GM21723 (cell line): ENCODE measurements at regions not wholly inside any gene's neighbourhood (a gene's known extent, or its start where the extent isn't known, plus 50 kb on each side); places are given as distances from the start of the nearest gene placed in this dataset.

ENCODE experiments used
- ATAC-seq: cut with Tn5 transposase; IDR thresholded peaks from one replicate; pipeline ENCODE4 v1.9.1; 2021; ENCODE audit warnings: mild to moderate bottlenecking, moderate library complexity; ENCODE audit not compliant: unreplicated experiment

DNA sequence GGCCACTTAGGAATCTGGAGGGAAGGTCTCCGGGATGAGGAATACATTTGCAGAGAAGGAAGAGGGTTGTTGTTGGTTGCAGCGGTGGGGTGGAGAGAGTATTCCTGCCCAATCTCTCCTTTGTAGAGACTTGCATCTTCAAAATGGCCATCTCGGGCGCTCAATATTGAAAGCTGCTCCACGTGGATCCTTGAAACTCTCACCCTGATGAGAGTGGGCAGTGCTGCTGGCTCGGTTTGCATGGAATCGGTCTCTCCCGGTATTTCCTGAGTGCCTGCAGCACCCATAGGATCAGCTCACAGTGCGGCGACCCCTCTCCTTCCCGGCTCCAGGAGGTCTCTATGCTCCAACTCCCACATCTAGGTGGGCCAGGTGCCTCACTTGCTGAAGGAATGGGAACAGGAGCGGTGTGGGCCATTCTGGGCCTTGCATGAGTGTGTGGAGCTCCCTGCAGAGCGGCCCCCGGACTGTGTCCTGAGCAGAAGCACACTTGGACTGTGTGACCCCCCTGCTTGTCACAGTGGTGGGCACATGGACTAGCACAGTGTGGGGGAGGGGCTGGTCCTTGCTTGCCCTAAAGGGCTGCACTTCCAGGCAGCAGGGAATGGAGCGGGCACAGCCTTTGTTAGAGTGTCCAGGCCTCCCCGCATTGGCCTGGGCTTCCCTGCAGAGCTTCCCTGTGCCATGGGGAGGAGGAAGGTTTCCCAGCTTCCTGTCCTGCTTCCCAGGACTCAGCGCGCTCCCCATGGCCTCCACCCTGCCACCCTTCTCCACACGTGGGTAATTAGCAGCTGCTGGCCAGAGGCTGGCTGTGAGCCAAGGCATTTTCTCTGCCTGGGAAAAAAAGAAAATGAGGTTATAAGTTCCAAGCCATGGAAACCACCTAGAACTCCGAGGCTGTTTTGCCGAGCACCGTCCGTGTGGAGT lies 139.3 kb downstream of the IRF8 start:
- no peak for ATAC-seq

DNA sequence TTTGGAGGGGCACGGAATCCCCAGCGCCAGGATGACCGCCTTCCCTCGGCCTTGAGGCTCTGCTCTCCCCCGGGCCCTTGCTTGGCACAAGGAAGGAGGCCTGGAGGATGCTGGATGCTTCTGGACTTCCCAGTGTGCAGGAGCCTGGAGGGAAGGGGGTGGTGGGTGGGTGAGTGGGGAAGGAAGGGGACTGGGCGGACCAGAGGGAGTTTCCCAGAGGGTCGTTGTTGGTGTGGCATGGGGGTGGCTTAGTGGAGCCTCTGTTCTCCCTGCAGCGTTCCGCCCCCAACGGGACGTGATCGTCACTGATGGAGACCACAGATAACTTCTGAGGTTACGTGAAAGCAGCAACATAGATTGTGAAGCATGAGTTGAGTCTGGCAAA lies 140.0 kb downstream of the IRF8 start:
- ATAC-seq, result no peak

DNA sequence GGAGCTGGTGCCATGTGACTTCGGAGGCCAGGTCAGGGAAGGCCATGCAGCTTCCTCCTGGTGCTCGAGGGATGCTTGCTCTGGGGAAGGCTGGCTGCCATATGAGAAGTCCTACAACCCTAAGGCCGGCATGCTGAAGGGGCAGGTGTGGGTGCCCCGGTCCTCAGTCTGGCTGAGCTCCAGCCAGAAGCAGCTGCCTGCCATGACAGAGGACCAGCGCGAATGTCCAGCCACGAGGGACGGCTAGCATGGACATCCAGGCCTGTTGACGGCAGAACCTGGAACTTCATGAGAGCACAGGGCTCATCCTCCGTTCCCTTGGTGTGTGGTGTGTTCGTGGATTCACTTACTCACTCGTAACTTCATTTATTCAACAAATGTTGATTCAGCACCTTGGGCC lies 140.6 kb downstream of the IRF8 start:
- no peak for ATAC-seq

DNA sequence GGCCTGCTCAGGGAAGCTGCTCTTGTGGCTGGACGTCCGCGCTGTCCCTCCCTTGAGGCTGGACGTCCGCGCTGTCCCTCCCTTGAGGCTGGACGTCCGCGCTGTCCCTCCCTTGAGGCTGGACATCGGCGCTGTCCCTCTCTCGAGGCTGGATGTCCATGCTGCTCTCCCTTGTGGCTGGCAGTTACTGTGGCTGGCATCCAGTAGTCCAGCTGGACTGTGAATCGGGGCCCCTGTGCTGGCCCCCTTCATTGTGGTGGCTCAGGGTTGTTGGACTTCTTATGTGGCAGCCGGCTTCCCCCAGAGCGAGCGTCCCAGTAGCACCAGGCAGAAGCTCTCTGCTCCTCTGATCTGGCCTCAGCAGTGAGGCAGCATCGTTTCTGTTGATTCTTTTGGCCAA lies 141.5 kb downstream of the IRF8 start:
- ATAC-seq, result no peak

- ATAC-seq, result no peak
Observed at GRCh38 chr16:86041215-86041614, 142.3 kb downstream of the IRF8 start.

GRCh38 chr16:86041807-86042206 lies 142.8 kb downstream of the IRF8 start:
- ATAC-seq, result no peak

DNA sequence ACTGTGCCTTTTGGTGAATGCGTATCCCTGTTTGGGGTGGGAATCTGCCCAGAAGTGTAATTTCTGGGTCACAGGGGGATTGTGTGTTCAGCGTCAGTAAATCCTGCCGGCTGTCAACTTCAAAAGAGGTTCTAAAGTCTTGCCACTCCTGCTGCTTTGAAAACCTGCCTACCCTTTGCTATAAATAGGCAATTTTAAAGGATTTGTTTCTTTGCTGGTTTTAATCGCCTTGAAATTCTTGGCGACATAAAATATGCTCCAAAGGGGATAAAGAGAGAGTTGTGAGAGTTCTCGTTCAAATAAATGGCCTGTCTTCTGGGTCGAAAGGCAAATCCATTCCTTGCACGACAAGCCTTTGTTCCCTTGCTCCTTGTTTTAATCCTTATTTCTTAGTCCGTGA lies 143.4 kb downstream of the IRF8 start:
- ATAC-seq, result no peak

GRCh38 chr16:86042996-86043725 lies 144.2 kb downstream of the IRF8 start:
- no peak for ATAC-seq

GRCh38 chr16:86044241-86044671 lies 145.3 kb downstream of the IRF8 start:
- ATAC-seq, result no peak

- ATAC-seq, result no peak
Observed at GRCh38 chr16:86044881-86045590, 146.1 kb downstream of the IRF8 start.

- no peak for ATAC-seq
Observed at GRCh38 chr16:86045591-86045971, 146.6 kb downstream of the IRF8 start.

GRCh38 chr16:86046026-86046425 lies 147.1 kb downstream of the IRF8 start:
- ATAC-seq, result no peak

DNA sequence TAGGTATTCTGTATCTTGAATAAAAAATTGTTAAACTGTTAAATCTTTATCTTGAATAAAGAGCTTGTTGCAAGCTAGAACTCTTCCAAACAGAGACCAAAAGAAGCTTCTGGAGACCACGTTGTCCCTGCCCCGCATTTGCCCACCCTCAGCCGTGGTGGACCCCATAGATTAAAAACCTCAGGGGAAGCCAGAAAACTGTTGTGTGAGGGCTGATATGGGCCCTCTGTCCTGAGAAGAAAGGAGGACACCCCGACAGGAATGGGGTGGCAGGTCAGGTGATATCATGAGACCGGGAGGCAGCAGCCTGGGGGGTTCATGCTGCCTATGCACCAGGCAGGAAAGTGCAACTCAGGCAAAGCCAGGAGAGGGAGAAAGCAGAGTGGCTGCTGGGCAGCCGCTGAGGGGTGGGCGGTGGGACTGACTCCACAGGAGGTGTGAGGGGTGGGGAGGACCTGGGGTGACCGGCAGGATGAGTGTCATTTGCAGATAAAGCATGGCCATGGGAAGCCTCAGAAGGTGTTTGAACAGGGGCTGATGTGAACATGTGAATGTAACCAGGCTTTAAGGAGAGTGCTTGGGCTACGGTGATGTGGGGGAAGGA lies 147.8 kb downstream of the IRF8 start:
- no peak for ATAC-seq

GRCh38 chr16:86048221-86048620 lies 149.3 kb downstream of the IRF8 start:
- no peak for ATAC-seq

GRCh38 chr16:86048882-86049585 lies 150.1 kb downstream of the IRF8 start:
- ATAC-seq, result no peak

GRCh38 chr16:86049641-86050040 lies 150.7 kb downstream of the IRF8 start:
- no peak for ATAC-seq

DNA sequence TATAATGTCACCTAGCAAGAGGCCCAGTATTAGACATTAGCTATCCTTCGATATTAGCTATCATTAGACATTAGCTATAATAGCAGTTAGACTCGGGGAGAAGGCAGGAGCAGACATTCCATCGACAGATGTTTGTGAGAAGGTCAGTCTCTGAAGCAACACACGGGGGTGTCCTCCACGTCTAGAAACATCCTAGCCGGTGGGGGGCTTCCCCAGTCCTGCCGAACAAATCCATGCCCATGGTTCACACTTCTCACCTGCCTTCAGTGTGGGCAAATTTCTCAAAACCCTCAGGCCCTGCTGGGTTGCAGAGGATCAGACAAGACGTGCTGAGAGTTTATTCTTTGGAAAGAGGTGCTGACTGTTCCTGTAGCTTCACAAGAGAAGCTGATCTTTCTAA lies 151.1 kb downstream of the IRF8 start:
- no peak for ATAC-seq

GRCh38 chr16:86050591-86051367 lies 151.8 kb downstream of the IRF8 start:
- no peak for ATAC-seq

- ATAC-seq, result no peak
Observed at GRCh38 chr16:86051368-86052114, 152.6 kb downstream of the IRF8 start.
